GM19351 (cell line): ENCODE measurements at regions not wholly inside any gene's neighbourhood (a gene's known extent, or its start where the extent isn't known, plus 50 kb on each side); places are given as distances from the start of the nearest gene placed in this dataset.
"Not testable (repeated sequence)": the region's sequence is repeated elsewhere in the genome, so short reads cannot be mapped to it uniquely, and the experiment has no call there.

Experiments
- ATAC-seq: cut with Tn5 transposase; IDR thresholded peaks from one replicate; pipeline ENCODE4 v1.9.1; 2021; ENCODE audit warnings: mild to moderate bottlenecking, moderate library complexity; ENCODE audit not compliant: unreplicated experiment

- no peak for ATAC-seq
Measured at GRCh38 chr5:16987776-16988175, 51.7 kb upstream of the MYO10 start.

- ATAC-seq: not testable (repeated sequence)
Measured at GRCh38 chr5:16990817-16991520, 54.9 kb upstream of the MYO10 start.

- no peak for ATAC-seq
Measured at GRCh38 chr5:16992006-16992405, 55.9 kb upstream of the MYO10 start.

GRCh38 chr5:16992444-16992843 lies 56.4 kb upstream of the MYO10 start:
- ATAC-seq: no peak

- no peak for ATAC-seq
Measured at GRCh38 chr5:16994565-16994964, 58.5 kb upstream of the MYO10 start.

GRCh38 chr5:16995372-16995771 lies 59.3 kb upstream of the MYO10 start:
- no peak for ATAC-seq

GRCh38 chr5:17000291-17000939 lies 64.3 kb upstream of the MYO10 start:
- ATAC-seq: no peak

- ATAC-seq: no peak
Measured at GRCh38 chr5:17001428-17001827, 65.3 kb upstream of the MYO10 start.

GRCh38 chr5:17004441-17005106 lies 68.5 kb upstream of the MYO10 start:
- no peak for ATAC-seq

GRCh38 chr5:17005107-17005828 lies 69.2 kb upstream of the MYO10 start:
- ATAC-seq: no peak

GRCh38 chr5:17012289-17012688 lies 76.2 kb upstream of the MYO10 start:
- no peak for ATAC-seq

- ATAC-seq: no peak
Measured at GRCh38 chr5:17014686-17015085, 78.6 kb upstream of the MYO10 start.

- ATAC-seq: no peak
Measured at GRCh38 chr5:17018871-17019270, 82.8 kb upstream of the MYO10 start.

GRCh38 chr5:17019324-17019723 lies 83.2 kb upstream of the MYO10 start:
- no peak for ATAC-seq

- no peak for ATAC-seq
Measured at GRCh38 chr5:17020678-17021601, 84.9 kb upstream of the MYO10 start.

- ATAC-seq: no peak
Measured at GRCh38 chr5:17021602-17021932, 85.5 kb upstream of the MYO10 start.

GRCh38 chr5:17022296-17022695 lies 86.2 kb upstream of the MYO10 start:
- ATAC-seq: no peak

- no peak for ATAC-seq
Measured at GRCh38 chr5:17024686-17025180, 88.6 kb upstream of the MYO10 start.

- ATAC-seq: not testable (repeated sequence)
Measured at GRCh38 chr5:17031659-17032277, 95.7 kb upstream of the MYO10 start.
